ENCODE measurements at regions not wholly inside any gene's neighbourhood (a gene's known extent, or its start where the extent isn't known, plus 50 kb on each side); places are given as distances from the start of the nearest gene placed in this dataset.

GRCh38 chr13:77475345-77476084 is 60.0 kb upstream of the SCEL start:
- FAIRE-seq (no peak), DNase-seq (peak in 1 of 5 donors; percentile 68)
- Histone ChIP-seq H3K9me3 (ENCODE audit: control insufficient read depth in 2 of 3, insufficient read depth in 1 of 3, low read length in 3 of 3) (no peaks in the 10 kb centered on the region), H3K4me1 (ENCODE audit: control insufficient read depth in 2 of 3, insufficient read depth in 2 of 3, low read depth in 1 of 3, low read length in 3 of 3) (no peaks in the 10 kb centered on the region), H3K4me3 (ENCODE audit: low read length in 3 of 3) (no peak overlapping the region), H3K27me3 (ENCODE audit: control insufficient read depth, insufficient read depth, low read length) (no peaks in the 10 kb centered on the region), H3K36me3 (ENCODE audit: control insufficient read depth in 2 of 3, insufficient read depth in 3 of 3, low read length in 3 of 3) (no peaks in the 10 kb centered on the region), H3K27ac (ENCODE audit: low read depth in 2 of 2, low read length in 2 of 2) (no peak overlapping the region), H3K9ac (ENCODE audit: low read length in 3 of 3) (no peak overlapping the region)
- intact Hi-C loops (cut with DNase I) = no loop called here
- TF ChIP-seq, protein P1, sequence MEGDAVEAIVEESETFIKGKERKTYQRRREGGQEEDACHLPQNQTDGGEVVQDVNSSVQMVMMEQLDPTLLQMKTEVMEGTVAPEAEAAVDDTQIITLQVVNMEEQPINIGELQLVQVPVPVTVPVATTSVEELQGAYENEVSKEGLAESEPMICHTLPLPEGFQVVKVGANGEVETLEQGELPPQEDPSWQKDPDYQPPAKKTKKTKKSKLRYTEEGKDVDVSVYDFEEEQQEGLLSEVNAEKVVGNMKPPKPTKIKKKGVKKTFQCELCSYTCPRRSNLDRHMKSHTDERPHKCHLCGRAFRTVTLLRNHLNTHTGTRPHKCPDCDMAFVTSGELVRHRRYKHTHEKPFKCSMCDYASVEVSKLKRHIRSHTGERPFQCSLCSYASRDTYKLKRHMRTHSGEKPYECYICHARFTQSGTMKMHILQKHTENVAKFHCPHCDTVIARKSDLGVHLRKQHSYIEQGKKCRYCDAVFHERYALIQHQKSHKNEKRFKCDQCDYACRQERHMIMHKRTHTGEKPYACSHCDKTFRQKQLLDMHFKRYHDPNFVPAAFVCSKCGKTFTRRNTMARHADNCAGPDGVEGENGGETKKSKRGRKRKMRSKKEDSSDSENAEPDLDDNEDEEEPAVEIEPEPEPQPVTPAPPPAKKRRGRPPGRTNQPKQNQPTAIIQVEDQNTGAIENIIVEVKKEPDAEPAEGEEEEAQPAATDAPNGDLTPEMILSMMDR (IDR thresholded peaks at IDR 0.05; ENCODE audit: borderline replicate concordance, extremely low read depth, insufficient read depth) = no peak

DNA sequence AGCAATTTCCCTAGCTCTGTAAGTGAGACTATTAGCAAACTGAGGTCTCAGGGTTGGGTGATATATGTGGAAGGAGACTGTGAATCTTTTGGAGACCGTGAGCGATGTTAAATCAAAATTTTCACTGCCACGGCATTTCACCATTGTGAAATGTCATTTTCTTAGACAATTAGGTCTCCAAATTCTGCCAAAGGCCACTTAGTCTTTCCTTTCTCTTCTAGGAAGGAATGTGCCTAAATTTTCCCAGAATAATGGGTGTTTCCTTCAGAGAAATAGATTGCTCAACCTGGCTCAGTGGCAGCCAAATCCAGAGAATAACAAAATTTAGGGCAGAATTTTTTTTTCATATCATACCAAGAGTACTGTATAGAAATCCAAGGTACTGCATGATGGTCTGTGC is 64.5 kb upstream of the SCEL start:
- DNase-seq (no peak), FAIRE-seq (no peak)
- Histone ChIP-seq H3K27ac (ENCODE audit: low read depth in 2 of 2, low read length in 2 of 2) (no peak overlapping the region), H3K9me3 (ENCODE audit: control insufficient read depth in 2 of 3, insufficient read depth in 1 of 3, low read length in 3 of 3) (no peaks in the 10 kb centered on the region), H3K4me1 (ENCODE audit: control insufficient read depth in 2 of 3, insufficient read depth in 2 of 3, low read depth in 1 of 3, low read length in 3 of 3) (no peaks in the 10 kb centered on the region), H3K4me3 (ENCODE audit: low read length in 3 of 3) (no peak overlapping the region), H3K27me3 (ENCODE audit: control insufficient read depth, insufficient read depth, low read length) (no peaks in the 10 kb centered on the region), H3K36me3 (ENCODE audit: control insufficient read depth in 2 of 3, insufficient read depth in 3 of 3, low read length in 3 of 3) (no peaks in the 10 kb centered on the region), H3K9ac (ENCODE audit: low read length in 3 of 3) (no peak overlapping the region)
- TF ChIP-seq, protein P1 (IDR thresholded peaks at IDR 0.05; ENCODE audit: borderline replicate concordance, extremely low read depth, insufficient read depth) = no peak
- intact Hi-C loops (cut with DNase I) = no loop called here

DNA sequence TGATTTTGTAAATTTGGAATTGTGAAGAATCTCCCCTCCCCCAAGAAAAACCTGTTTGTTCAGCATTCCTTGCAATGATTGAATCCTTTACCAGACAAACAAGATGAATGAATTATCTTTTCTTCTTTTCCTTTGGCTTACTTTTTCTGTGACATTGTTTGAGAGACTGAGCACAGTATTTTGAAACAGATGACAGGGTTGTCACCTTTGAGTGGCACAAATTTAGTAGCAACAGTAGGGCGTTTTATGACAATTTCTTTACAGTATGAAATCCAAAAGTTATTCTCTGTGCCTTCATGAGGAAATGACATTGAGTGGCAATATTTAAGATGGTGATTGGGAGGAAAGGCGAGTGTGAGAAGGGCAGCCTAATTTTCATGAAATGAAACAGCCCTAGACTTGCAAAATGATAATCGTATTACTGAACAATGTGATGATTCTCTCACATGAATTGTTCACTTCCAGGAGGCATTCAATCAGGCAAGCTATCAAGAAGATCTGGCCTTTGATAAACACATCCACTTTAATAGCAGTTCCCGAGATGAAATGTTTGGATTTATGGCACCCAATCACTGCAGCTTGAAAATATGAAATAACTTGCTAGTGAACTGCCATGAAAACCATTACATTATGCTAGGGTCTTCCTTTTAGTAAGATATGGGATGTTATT is 68.6 kb upstream of the SCEL start:
- no peak overlapping the region for H3K27ac ChIP-seq (ENCODE audit: low read depth in 2 of 2, low read length in 2 of 2)
- TF ChIP-seq, protein P1 (IDR thresholded peaks at IDR 0.05; ENCODE audit: borderline replicate concordance, extremely low read depth, insufficient read depth) = no peak
- intact Hi-C loops (cut with DNase I) = no loop called here
- H3K9ac ChIP-seq (ENCODE audit: low read length in 3 of 3) = no peak overlapping the region
- no peaks in the 10 kb centered on the region for H3K36me3 ChIP-seq (ENCODE audit: control insufficient read depth in 2 of 3, insufficient read depth in 3 of 3, low read length in 3 of 3)
- DNase-seq (no peak), FAIRE-seq (no peak)
- H3K4me1 ChIP-seq (ENCODE audit: control insufficient read depth in 2 of 3, insufficient read depth in 2 of 3, low read depth in 1 of 3, low read length in 3 of 3) = no peaks in the 10 kb centered on the region
- no peaks in the 10 kb centered on the region for H3K9me3 ChIP-seq (ENCODE audit: control insufficient read depth in 2 of 3, insufficient read depth in 1 of 3, low read length in 3 of 3)
- no peaks in the 10 kb centered on the region for H3K27me3 ChIP-seq (ENCODE audit: control insufficient read depth, insufficient read depth, low read length)
- no peak overlapping the region for H3K4me3 ChIP-seq (ENCODE audit: low read length in 3 of 3)

All from kidney (tissue), 13 donors.